GM23248 (cell line): ENCODE measurements at regions not wholly inside any gene's neighbourhood (a gene's known extent, or its start where the extent isn't known, plus 50 kb on each side); places are given as distances from the start of the nearest gene placed in this dataset.

ENCODE experiments used
- EZH2 ChIP-seq: fragments of 200-600 bp; sonication (generic); IDR thresholded peaks from 2 replicates; pipeline ENCODE4 v1.6.1; 2018; ENCODE audit warnings: antibody characterized with exemption, mild to moderate bottlenecking; ENCODE audit not compliant: insufficient read depth, poor library complexity, severe bottlenecking
- EZH2phosphoT487 ChIP-seq: fragments of 200-600 bp; sonication (generic); IDR thresholded peaks from 2 replicates; pipeline ENCODE4 v1.6.1; 2018; ENCODE audit warnings: antibody characterized with exemption, moderate library complexity, mild to moderate bottlenecking, low read depth; ENCODE audit not compliant: insufficient read depth

- TF ChIP-seq EZH2 = no peak
- TF ChIP-seq EZH2phosphoT487 = no peak
Measured at GRCh38 chr5:2277886-2278285, 395.2 kb upstream of the IRX4 start.
